CMK (cell line): ENCODE measurements at regions not wholly inside any gene's neighbourhood (a gene's known extent, or its start where the extent isn't known, plus 50 kb on each side); places are given as distances from the start of the nearest gene placed in this dataset.

Source experiments
- DNase-seq: peaks from one replicate; pipeline ENCODE4 v3.0.0-alpha.2; 2010; ENCODE audit warnings: low read depth

- DNase-seq = no peak
Observed at GRCh38 chr11:119937412-119937811, 200.5 kb downstream of the TRIM29 start.

- no peak for DNase-seq
Observed at GRCh38 chr11:119936426-119936825, 201.5 kb downstream of the TRIM29 start.

DNA sequence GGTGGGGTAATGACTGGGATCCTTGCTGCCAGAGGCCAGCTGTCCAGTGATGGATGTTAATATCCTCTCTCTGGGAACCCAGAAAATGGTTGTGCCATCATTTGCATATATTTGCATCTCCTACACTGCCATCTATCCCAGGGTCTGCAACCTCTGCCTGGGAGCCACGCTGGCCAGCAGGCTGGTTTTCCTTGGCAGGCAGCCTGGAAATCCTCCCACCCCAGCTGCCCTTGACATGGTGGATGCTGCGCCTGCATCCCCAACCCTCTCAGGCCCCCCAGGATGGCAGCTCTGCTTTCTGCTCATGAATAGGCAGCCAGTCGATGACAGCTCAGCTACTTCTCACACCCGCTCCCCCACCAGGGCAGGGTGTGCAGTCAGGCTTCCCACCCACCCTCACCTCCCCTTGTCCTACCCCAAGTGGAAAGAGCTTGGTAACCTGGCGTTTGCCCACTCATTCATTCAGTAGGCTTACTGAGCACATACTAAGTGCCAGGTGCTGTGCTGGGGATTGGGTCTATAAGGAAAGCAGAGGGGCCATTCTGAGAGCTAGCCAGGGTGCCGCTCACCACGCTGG is 202.5 kb downstream of the TRIM29 start:
- no peak for DNase-seq

DNA sequence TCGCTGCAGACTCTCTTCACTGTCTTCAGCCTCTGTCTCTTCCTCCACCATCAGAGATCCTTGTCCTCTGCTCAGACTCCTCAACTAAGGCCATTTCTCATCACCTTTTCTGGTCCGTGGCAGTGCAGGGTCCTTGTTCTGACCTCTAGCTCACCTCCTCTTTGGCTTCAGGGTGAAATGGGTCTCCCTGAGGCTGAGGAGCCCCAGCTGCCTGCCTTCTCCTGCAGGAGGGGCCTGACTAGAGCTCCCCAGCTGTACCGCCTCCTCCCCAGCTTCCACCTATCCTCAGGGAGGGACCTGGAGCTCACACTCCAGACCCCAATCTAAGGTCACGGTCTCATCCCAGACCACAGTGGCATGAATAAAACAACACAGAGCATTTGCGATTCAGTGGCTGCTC is 203.0 kb downstream of the TRIM29 start:
- no peak for DNase-seq

GRCh38 chr11:119934267-119934666 is 203.6 kb downstream of the TRIM29 start:
- DNase-seq = no peak

DNA sequence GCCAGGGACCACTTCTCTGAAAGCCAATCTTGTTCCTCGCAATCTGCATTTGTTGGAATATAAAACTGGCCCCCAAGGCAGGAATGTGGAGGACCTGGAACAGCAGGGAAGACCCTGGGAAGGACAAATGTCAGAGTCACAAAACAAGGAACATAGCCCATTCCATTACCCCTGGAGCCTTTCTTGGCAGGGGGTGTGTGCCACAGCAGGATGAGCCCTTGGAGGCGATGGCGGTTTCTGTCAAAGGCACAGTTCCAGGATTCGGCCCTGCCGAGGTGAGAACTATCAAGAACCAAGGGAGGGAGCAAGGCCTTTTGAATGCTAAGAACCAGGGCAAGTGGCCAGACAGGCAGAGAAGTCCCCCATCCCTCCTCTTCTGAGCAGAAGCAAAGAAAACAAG is 204.3 kb downstream of the TRIM29 start:
- no peak for DNase-seq

GRCh38 chr11:119932828-119933562 is 204.0 kb upstream of the NECTIN1 start:
- no peak for DNase-seq

- DNase-seq = no peak
Observed at GRCh38 chr11:119928047-119928446, 199.0 kb upstream of the NECTIN1 start.

GRCh38 chr11:119924017-119924416 is 195.0 kb upstream of the NECTIN1 start:
- no peak for DNase-seq

DNA sequence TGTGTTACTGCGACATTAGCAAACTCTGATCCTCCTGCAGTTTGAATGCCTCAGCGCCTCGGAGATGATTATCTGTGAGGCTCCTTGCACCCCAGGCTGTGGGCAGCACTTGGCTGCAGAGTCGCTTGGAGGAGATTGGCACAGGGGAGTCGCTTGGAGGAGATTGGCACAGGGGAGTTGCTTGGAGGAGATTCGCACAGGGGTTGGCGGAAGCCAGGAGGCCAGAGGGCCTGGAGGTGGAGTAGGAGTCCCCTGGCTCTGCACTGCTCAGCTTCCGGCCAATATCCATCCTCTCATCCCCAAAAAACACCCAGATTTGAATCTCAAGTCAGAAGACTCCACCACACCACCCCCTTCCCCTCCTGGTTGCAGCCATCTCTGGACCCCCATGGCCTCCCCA is 192.6 kb upstream of the NECTIN1 start:
- DNase-seq = no peak

DNA sequence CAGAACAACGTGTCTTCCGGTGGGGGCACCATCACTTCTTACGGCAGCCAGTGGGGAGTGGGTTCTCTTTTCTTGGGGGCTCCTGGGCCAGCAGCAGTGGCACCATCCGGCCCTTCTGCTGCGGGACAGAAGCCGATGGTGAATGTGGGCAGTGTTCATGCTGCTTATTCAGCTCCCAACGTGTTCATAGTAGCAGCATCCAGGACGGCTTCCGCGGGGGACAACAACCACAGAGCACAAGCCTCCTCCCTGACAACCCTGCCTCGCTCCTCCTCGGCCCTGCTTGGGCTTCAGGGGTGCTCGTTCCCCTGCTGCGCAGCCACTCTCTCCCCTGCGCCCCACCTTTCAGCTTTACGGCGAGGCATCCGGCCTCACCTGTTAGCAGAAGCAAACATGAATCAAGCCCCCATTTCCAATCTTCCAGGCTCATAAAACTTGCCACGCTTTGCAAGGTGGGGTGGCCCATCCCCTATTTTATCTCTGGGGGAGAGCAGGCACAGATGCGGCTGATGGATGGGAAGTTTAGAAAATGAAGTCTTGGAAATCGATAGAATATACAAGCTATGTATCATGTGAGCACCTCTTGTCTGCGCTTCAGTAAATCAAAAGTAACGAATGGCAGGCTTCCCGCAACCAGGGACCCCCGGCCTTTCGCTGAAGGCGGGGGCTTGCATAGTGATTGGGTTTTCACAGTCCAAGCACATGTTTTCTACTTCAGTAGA is 191.8 kb upstream of the NECTIN1 start:
- DNase-seq = no peak

- DNase-seq = no peak
Observed at GRCh38 chr11:119919656-119920055, 190.7 kb upstream of the NECTIN1 start.

DNA sequence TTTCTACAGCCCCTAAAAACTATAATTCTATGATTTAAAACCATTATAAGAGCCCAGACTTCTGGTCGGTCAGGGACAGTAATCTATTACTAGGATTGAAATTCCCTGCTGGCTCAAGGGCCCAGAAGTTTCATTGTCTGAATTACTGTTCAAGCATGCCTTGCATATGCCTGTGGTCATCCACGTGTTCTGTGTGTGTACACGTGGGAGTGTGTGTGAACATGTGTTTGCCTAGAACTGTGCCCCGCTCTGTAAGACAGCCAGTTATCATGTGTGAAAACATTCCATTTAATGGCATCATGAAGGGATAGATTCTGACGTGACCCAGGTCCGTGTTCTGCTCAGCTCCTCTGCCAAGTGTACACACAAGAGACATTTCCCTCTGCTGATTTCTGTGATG is 189.3 kb upstream of the NECTIN1 start:
- no peak for DNase-seq

GRCh38 chr11:119916568-119916967 is 187.6 kb upstream of the NECTIN1 start:
- DNase-seq = no peak

DNA sequence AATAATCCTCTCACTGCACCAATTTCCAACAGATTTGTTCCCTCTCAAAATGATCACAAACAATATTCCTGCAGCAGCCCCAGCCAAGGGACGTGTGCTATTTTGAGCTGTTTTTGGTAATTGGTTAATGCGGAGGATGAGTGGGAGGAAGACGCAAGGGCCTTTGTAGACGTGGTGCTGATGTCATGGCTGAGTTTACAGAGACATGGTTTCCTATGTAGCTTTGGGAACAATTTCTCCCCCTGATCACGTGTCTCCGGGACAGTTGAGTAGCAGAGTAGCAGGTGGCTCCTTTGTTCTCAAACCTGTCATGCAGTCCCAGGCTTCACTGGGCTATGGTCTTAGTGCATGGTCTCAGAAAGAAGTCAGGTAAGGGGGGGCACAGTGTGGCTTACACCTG is 183.2 kb upstream of the NECTIN1 start:
- no peak for DNase-seq

GRCh38 chr11:119910650-119911049 is 181.7 kb upstream of the NECTIN1 start:
- DNase-seq = no peak

DNA sequence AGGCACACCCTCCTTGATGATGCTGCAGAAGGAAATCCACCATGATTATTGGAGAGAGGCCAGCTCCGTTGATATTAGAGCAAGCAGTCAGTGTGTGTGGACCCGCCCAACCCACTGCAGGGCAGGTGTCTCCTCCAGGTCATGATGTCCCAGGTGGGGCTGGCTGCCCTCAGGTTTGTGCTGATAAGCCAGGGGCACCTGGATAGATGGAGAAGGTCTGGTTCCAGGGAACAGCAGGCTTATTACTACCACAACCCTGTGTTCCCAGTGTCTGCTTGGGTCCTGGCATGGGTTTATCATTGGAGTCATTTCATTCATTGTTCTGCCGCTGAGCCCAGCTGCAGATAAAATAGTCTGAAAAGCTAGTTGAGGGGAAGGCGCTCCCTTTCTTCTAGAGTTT is 181.1 kb upstream of the NECTIN1 start:
- no peak for DNase-seq

DNA sequence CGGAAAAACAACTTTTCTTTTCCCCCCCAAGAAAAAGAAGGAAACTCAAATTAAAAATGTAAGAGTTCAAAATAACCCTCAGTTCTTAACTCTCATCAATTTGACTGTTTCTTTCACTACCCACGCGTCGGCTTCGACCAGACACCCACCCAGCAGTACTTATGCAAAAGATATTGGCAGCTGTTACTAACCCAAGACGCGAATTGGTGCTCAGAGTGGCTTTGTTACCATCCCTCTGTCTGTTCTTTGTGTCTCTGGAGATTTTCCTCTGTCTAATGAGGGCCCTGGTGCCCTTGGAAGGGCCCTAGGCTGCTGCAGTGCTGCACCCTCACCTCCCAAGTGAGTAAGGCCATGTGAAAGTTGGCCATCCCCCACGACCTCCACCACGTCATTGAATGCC is 180.5 kb upstream of the NECTIN1 start:
- no peak for DNase-seq

- DNase-seq = no peak
Observed at GRCh38 chr11:119909077-119909476, 180.1 kb upstream of the NECTIN1 start.

- DNase-seq = no peak
Observed at GRCh38 chr11:119908573-119908904, 179.5 kb upstream of the NECTIN1 start.

- no peak for DNase-seq
Observed at GRCh38 chr11:119907878-119908572, 179.0 kb upstream of the NECTIN1 start.

DNA sequence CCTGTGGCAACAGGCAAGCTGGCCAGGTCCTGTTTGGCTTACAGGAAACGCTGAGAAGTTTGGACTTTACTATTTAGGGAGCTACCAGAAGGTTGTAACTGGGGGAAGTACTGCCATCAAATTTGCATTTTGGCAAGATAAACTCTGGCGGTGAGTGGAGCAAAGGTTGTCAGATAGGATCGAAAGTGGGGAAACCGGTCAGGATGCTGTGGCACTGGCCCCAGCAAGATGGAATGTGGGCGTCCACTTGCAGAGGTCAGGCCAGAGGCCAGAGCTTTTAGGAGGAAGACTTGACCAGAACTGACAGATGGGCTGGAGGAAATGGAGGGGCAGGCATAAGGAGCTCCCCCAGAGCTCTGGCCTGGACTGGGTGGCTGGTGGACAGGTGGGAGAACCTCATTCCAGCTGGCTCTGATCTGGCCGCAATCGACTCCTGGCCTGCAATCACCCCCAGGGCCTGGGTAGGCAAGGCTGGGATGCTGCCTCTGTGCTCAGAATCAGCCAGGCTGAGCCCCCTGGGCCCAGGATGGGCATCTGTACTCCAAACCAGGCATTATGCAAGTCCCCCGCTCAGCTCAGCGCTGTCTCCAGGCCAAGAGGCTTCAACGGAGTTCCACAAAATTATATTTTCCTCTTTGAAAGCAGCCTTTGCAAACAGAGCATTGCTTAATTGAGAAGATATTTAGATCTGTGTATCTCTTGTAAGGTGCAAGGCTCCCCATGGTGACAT is 178.3 kb upstream of the NECTIN1 start:
- DNase-seq = no peak
